HCT116 (cell line): ENCODE measurements at regions not wholly inside any gene's neighbourhood (a gene's known extent, or its start where the extent isn't known, plus 50 kb on each side); places are given as distances from the start of the nearest gene placed in this dataset.

Experiments used
- ATAC-seq: fragments of 200-7000 bp; cut with Tn5 transposase; 2 replicates; pipeline ENCODE4 v1.9.1; 2020; ENCODE audit warnings: mild to moderate bottlenecking, moderate library complexity
- BruUV-seq: library from RNA; stranded (reverse); fragments of 400-500 nt; replicated peaks from 2 replicates; lab custom pipeline; 2021; lab: Mats Ljungman, UMichigan
- CTCF ChIA-PET: fragments of 300-600 bp; sonication (Branson Sonifier 250); formaldehyde crosslinking; loops from one replicate; lab custom pipeline; 2021; ENCODE audit warnings: antibody characterized with exemption; lab: Charles Lee
- POLR2A ChIA-PET: fragments of 300-600, 350-600 bp; sonication (Branson Sonifier 250); formaldehyde crosslinking; loops from one replicate; lab custom pipeline; 2021; ENCODE audit warnings: antibody characterized with exemption; lab: Charles Lee
- RAD21 ChIA-PET, 2 experiments: fragments of 300-600 bp; sonication (Branson Sonifier 250); formaldehyde crosslinking; loops; one replicate each; lab custom pipeline; 2023; ENCODE audit warnings: low total read pairs in 2 of 2; ENCODE audit not compliant: uncharacterized antibody in 2 of 2, unreplicated experiment in 2 of 2, low non-redundant PET in 1 of 2; lab: Charles Lee
- DNase-seq: peaks from one replicate; pipeline ENCODE4 v3.0.0-alpha.2; 2010; ENCODE audit warnings: low read depth, low spot score
- H2AFZ ChIP-seq: fragments of 200-600 bp; shearing (Covaris generic), sonication (generic); 2 replicates; pipeline ENCODE4 v1.6.1; 2017; ENCODE audit warnings: low read depth, mixed run types, mixed read lengths, antibody characterized with exemption, low read length; ENCODE audit not compliant: poor library complexity, severe bottlenecking
- H3K27ac ChIP-seq: 2 replicates; pipeline ENCODE4 v1.5.1; 2012; ENCODE audit warnings: low read depth, low read length
- H3K27me3 ChIP-seq: fragments of 200-600 bp; sonication (generic); 2 replicates; pipeline ENCODE4 v1.6.1; 2016; ENCODE audit warnings: mixed run types, low read length, mixed read lengths; ENCODE audit not compliant: insufficient read depth
- H3K36me3 ChIP-seq, 2 experiments: fragments of 200-500 bp in 1 of 2; fragments of 200-600 bp in 1 of 2; sonication (Bioruptor generic) in 1 of 2; sonication (generic) in 1 of 2; 2 replicates each; pipeline versions ENCODE4 v1.5.1 to v1.6.1; 2014 to 2016; ENCODE audit warnings: low read length in 2 of 2, inconsistent platforms in 1 of 2, mixed read lengths in 1 of 2, mixed run types in 1 of 2; ENCODE audit not compliant: insufficient read depth in 2 of 2, control insufficient read depth in 1 of 2
- H3K4me1 ChIP-seq, 2 experiments: fragments of 200-600 bp in 1 of 2; sonication (generic) in 1 of 2; 2 replicates each; pipeline versions ENCODE4 v1.5.1 to v1.6.1; 2012 to 2017; ENCODE audit warnings: low read length in 2 of 2, inconsistent platforms in 1 of 2, mild to moderate bottlenecking in 1 of 2, mixed read lengths in 1 of 2, mixed run types in 1 of 2, moderate library complexity in 1 of 2; ENCODE audit not compliant: insufficient read depth in 2 of 2, control insufficient read depth in 1 of 2
- H3K4me2 ChIP-seq: fragments of 200-600 bp; sonication (generic); 2 replicates; pipeline ENCODE4 v1.6.1; 2017; ENCODE audit warnings: mixed run types, low read length, mixed read lengths
- H3K4me3 ChIP-seq, 2 experiments: fragments of 200-600 bp in 1 of 2; sonication (generic) in 1 of 2; replicated peaks in 1 of 2; 2 replicates each; pipeline ENCODE4 v1.5.1; 2011 to 2016; ENCODE audit warnings: low read length in 2 of 2, control low read depth in 1 of 2, low read depth in 1 of 2, mild to moderate bottlenecking in 1 of 2, mixed read lengths in 1 of 2, mixed run types in 1 of 2
- H3K79me2 ChIP-seq: fragments of 200-600 bp; sonication (generic); 2 replicates; pipeline ENCODE4 v1.6.1; 2017; ENCODE audit warnings: mild to moderate bottlenecking, mixed run types, low read length, moderate library complexity, mixed read lengths; ENCODE audit not compliant: insufficient read depth
- H3K9ac ChIP-seq: fragments of 200-600 bp; sonication (generic); 2 replicates; pipeline ENCODE4 v1.6.1; 2016; ENCODE audit warnings: low read length, mixed read lengths
- H3K9me2 ChIP-seq: fragments of 200-600 bp; sonication (generic), shearing (Covaris generic); 2 replicates; pipeline ENCODE4 v1.6.1; 2017; ENCODE audit warnings: mixed run types, mild to moderate bottlenecking, moderate library complexity; ENCODE audit not compliant: insufficient read depth
- H3K9me3 ChIP-seq, 2 experiments: fragments of 200-500 bp in 1 of 2; fragments of 200-600 bp in 1 of 2; sonication (Bioruptor generic) in 1 of 2; sonication (generic) in 1 of 2; 2 replicates each; pipeline ENCODE4 v1.6.1; 2014 to 2017; ENCODE audit warnings: low read length in 2 of 2, mixed read lengths in 2 of 2, inconsistent platforms in 1 of 2, low read depth in 1 of 2, mild to moderate bottlenecking in 1 of 2, mixed run types in 1 of 2, moderate library complexity in 1 of 2; ENCODE audit not compliant: control insufficient read depth in 1 of 2, insufficient read depth in 1 of 2
- H4K20me1 ChIP-seq: fragments of 200-600 bp; sonication (generic), shearing (Covaris generic); 2 replicates; pipeline ENCODE4 v1.6.1; 2017; ENCODE audit warnings: mixed run types, mild to moderate bottlenecking, moderate library complexity; ENCODE audit not compliant: insufficient read depth
- ATF3 ChIP-seq: IDR thresholded peaks from 2 replicates; pipeline ENCODE4 v1.6.1; 2012
- CBX3 ChIP-seq: IDR thresholded peaks from 2 replicates; pipeline ENCODE4 v1.6.1; 2012; ENCODE audit warnings: low read depth
- CEBPB ChIP-seq: IDR thresholded peaks from 2 replicates; pipeline ENCODE4 v1.6.1; 2012; ENCODE audit warnings: low read depth
- CTCF ChIP-seq, 3 experiments: fragments of 200-600 bp in 1 of 3; sonication (generic) in 1 of 3; IDR thresholded peaks in 2 of 3; conservative IDR thresholded peaks in 1 of 3; 2 replicates each; pipeline ENCODE4 v1.5.1; 2012 to 2017; ENCODE audit warnings: low read depth in 2 of 3, low read length in 2 of 3, antibody characterized with exemption in 1 of 3, borderline replicate concordance in 1 of 3, control low read depth in 1 of 3, mild to moderate bottlenecking in 1 of 3, mixed read lengths in 1 of 3, mixed run types in 1 of 3, moderate library complexity in 1 of 3; ENCODE audit not compliant: insufficient read depth in 1 of 3
- ELF1 ChIP-seq: IDR thresholded peaks from 2 replicates; pipeline ENCODE4 v1.6.1; 2012; ENCODE audit warnings: low read depth, borderline replicate concordance
- EZH2 ChIP-seq: fragments of 200-600 bp; sonication (generic); IDR thresholded peaks from 2 replicates; pipeline ENCODE4 v1.6.1; 2017; ENCODE audit warnings: antibody characterized with exemption, mixed run types
- JUND ChIP-seq: IDR thresholded peaks from 2 replicates; pipeline ENCODE4 v1.6.1; 2012
- MAX ChIP-seq: IDR thresholded peaks from 2 replicates; pipeline ENCODE4 v1.6.1; 2012
- POLR2A ChIP-seq: IDR thresholded peaks from 2 replicates; pipeline ENCODE4 v1.7.0; 2011; ENCODE audit warnings: borderline replicate concordance; ENCODE audit not compliant: insufficient read depth, insufficient read length; ENCODE audit errors: extremely low read depth
- POLR2AphosphoS5 ChIP-seq: IDR thresholded peaks from 2 replicates; pipeline ENCODE4 v1.6.1; 2011; ENCODE audit warnings: mild to moderate bottlenecking, low read depth, low read length, moderate library complexity
- RAD21 ChIP-seq: IDR thresholded peaks from 2 replicates; pipeline ENCODE4 v1.6.1; 2012; ENCODE audit warnings: low read depth, mild to moderate bottlenecking
- SIN3A ChIP-seq: IDR thresholded peaks from 2 replicates; pipeline ENCODE4 v1.6.1; 2012; ENCODE audit warnings: low read depth
- SP1 ChIP-seq: IDR thresholded peaks from 2 replicates; pipeline ENCODE4 v1.6.1; 2012; ENCODE audit warnings: low read depth
- TCF7L2 ChIP-seq: IDR thresholded peaks from 2 replicates; pipeline ENCODE4 v1.7.0; 2011; ENCODE audit warnings: borderline replicate concordance, inconsistent platforms; ENCODE audit not compliant: insufficient read depth, insufficient read length; ENCODE audit errors: extremely low read depth
- ZBTB33 ChIP-seq: IDR thresholded peaks from 2 replicates; pipeline ENCODE4 v1.6.1; 2011; ENCODE audit warnings: mild to moderate bottlenecking, low read length, moderate library complexity; ENCODE audit not compliant: insufficient replicate concordance; ENCODE audit errors: extremely low read depth
- ZNF274 ChIP-seq: fragments of 200-500 bp; sonication (Bioruptor generic); IDR thresholded peaks from 2 replicates; pipeline ENCODE4 v1.6.1; 2014; ENCODE audit warnings: mild to moderate bottlenecking, low read depth, low read length, inconsistent platforms
- intact Hi-C: fragments of 100-400 bp; cut with micrococcal nuclease; formaldehyde crosslinking; loops from 2 replicates; pipeline ENCODE4 v1.10.0; 2022

GRCh38 chr5:144820278-144820677 lies 649.6 kb downstream of the KCTD16 start:
- BruUV-seq, result no TSS peak
- Histone ChIP-seq H3K9me2 (no peaks in the 10 kb centered on the region), H3K4me3 (no peak overlapping the region), H3K4me2 (no peak overlapping the region), H2AFZ (no peak overlapping the region), H4K20me1 (no peaks in the 10 kb centered on the region), H3K36me3 (no peaks in the 10 kb centered on the region), H3K79me2 (no peaks in the 10 kb centered on the region), H3K27me3 (no peaks in the 10 kb centered on the region), H3K9me3 (no peaks in the 10 kb centered on the region), H3K4me1 (no peaks in the 10 kb centered on the region), H3K27ac (no peak overlapping the region), H3K9ac (no peak overlapping the region)
- CTCF ChIA-PET, result no interaction called here
- intact Hi-C loops, result no loop called here
- no peak for ATAC-seq
- POLR2A ChIA-PET, result no interaction called here
- TF ChIP-seq MAX (no peak), EZH2 (no peak), ZBTB33 (no peak), TCF7L2 (no peak), ATF3 (no peak), RAD21 (no peak), ELF1 (no peak), POLR2AphosphoS5 (no peak), CEBPB (no peak), JUND (no peak), CTCF (IDR thresholded peaks at IDR 0.05 in 2 of 3, conservative IDR thresholded peaks at IDR 0.05 in 1 of 3; ENCODE audit: borderline replicate concordance in 1 of 3, insufficient read depth in 1 of 3, low read depth in 2 of 3, low read length in 2 of 3) (no peak), SIN3A (no peak), ZNF274 (no peak), POLR2A (no peak), CBX3 (no peak), SP1 (no peak)
- RAD21 ChIA-PET, result no interaction called here
- DNase-seq, result no peak
